ENCODE measurements at regions not wholly inside any gene's neighbourhood (a gene's known extent, or its start where the extent isn't known, plus 50 kb on each side); places are given as distances from the start of the nearest gene placed in this dataset.

- H2AK5ac ChIP-seq (ENCODE audit: low read length, severe bottlenecking), result no peak overlapping the region
- no peak overlapping the region for H3K4ac ChIP-seq (ENCODE audit: low read depth in 1 of 2, low read length in 2 of 2)
- no peaks in the 10 kb centered on the region for H3K79me1 ChIP-seq (replicated peaks; ENCODE audit: low read length, poor library complexity, severe bottlenecking)
- no peak overlapping the region for H2BK120ac ChIP-seq (ENCODE audit: low read depth, low read length)
- DNase-seq, result no peak
- no peak overlapping the region for H3K23ac ChIP-seq (ENCODE audit: low read length in 2 of 2)
- H3K4me2 ChIP-seq (ENCODE audit: low read length, poor library complexity, severe bottlenecking), result no peak overlapping the region
- no peak overlapping the region for H3K9ac ChIP-seq (ENCODE audit: low read length)
- H2BK12ac ChIP-seq (ENCODE audit: low read length in 2 of 2), result no peak overlapping the region
- H4K91ac ChIP-seq (ENCODE audit: low read length), result no peak overlapping the region
- 69% methylated on average over 4 of the region's 4 CpGs for WGBS
- no peak overlapping the region for H3K18ac ChIP-seq (ENCODE audit: low read depth in 1 of 2, low read length in 2 of 2)
- H3K14ac ChIP-seq (ENCODE audit: low read length in 2 of 2), result no peak overlapping the region
- peak overlapping the region; percentile 30 for H4K8ac ChIP-seq (ENCODE audit: low read length)
- H3K4me1 ChIP-seq (ENCODE audit: control insufficient read depth, insufficient read depth, low read depth, low read length), result no peaks in the 10 kb centered on the region
- no peak overlapping the region for H3K4me3 ChIP-seq (ENCODE audit: insufficient read depth in 1 of 2, low read depth in 1 of 2, low read length in 2 of 2)
- H3K27me3 ChIP-seq (ENCODE audit: control insufficient read depth in 1 of 2, insufficient read depth in 1 of 2, low read length in 2 of 2), result no peaks in the 10 kb centered on the region
- no peak overlapping the region for H2BK15ac ChIP-seq (ENCODE audit: low read depth, poor library complexity, severe bottlenecking)
- no peak overlapping the region for H3K27ac ChIP-seq (ENCODE audit: low read length, poor library complexity, severe bottlenecking)
- no peaks in the 10 kb centered on the region for H3K36me3 ChIP-seq (ENCODE audit: control insufficient read depth in 1 of 2, insufficient read depth in 2 of 2, low read depth in 1 of 2, low read length in 2 of 2)
- no peak overlapping the region for H2AFZ ChIP-seq (ENCODE audit: low read depth, low read length)
- no peaks in the 10 kb centered on the region for H3K9me3 ChIP-seq (ENCODE audit: control insufficient read depth, low read length)
- no peak overlapping the region for H2BK5ac ChIP-seq (ENCODE audit: low read depth, low read length, poor library complexity, severe bottlenecking)
Measured at GRCh38 chr5:115402092-115402491, 105.6 kb upstream of the CCDC112 start.

DNA sequence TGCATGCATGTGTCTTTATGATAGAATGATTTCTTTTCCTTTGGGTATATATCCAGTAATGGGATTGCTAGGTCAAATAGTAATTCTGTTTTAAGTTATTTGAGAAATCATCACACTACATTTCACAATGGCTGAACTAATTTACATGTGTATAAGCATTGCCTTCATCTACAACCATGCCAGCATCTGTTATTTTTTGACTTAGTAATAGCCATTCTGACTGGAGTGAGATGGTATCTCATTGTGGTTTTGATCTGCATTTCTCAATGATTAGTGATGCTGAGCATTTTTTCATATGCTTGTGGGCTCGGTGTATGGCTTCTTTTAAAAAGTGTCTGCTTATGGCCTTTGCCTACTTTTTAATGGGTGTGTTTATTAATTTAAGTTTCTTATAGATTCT is 102.3 kb upstream of the CCDC112 start:
- H3K36me3 ChIP-seq (ENCODE audit: control insufficient read depth in 1 of 2, insufficient read depth in 2 of 2, low read depth in 1 of 2, low read length in 2 of 2), result no peaks in the 10 kb centered on the region
- no peaks in the 10 kb centered on the region for H3K4me1 ChIP-seq (ENCODE audit: control insufficient read depth, insufficient read depth, low read depth, low read length)
- no peaks in the 10 kb centered on the region for H3K79me1 ChIP-seq (replicated peaks; ENCODE audit: low read length, poor library complexity, severe bottlenecking)
- H3K27me3 ChIP-seq (ENCODE audit: control insufficient read depth in 1 of 2, insufficient read depth in 1 of 2, low read length in 2 of 2), result no peaks in the 10 kb centered on the region
- H3K23ac ChIP-seq (ENCODE audit: low read length in 2 of 2), result no peak overlapping the region
- no peak overlapping the region for H2BK120ac ChIP-seq (ENCODE audit: low read depth, low read length)
- no peak overlapping the region for H2BK12ac ChIP-seq (ENCODE audit: low read length in 2 of 2)
- 0% methylated on average over 1 of the region's 1 CpG for WGBS
- H3K14ac ChIP-seq (ENCODE audit: low read length in 2 of 2), result no peak overlapping the region
- no peak overlapping the region for H2AK5ac ChIP-seq (ENCODE audit: low read length, severe bottlenecking)
- no peak overlapping the region for H3K27ac ChIP-seq (ENCODE audit: low read length, poor library complexity, severe bottlenecking)
- H3K18ac ChIP-seq (ENCODE audit: low read depth in 1 of 2, low read length in 2 of 2), result no peak overlapping the region
- H3K4ac ChIP-seq (ENCODE audit: low read depth in 1 of 2, low read length in 2 of 2), result no peak overlapping the region
- H2AFZ ChIP-seq (ENCODE audit: low read depth, low read length), result no peak overlapping the region
- no peak overlapping the region for H2BK15ac ChIP-seq (ENCODE audit: low read depth, poor library complexity, severe bottlenecking)
- no peak overlapping the region for H4K8ac ChIP-seq (ENCODE audit: low read length)
- peak; percentile 79 for DNase-seq
- H3K9ac ChIP-seq (ENCODE audit: low read length), result no peak overlapping the region
- no peak overlapping the region for H3K4me2 ChIP-seq (ENCODE audit: low read length, poor library complexity, severe bottlenecking)
- no peak overlapping the region for H3K4me3 ChIP-seq (ENCODE audit: insufficient read depth in 1 of 2, low read depth in 1 of 2, low read length in 2 of 2)
- H2BK5ac ChIP-seq (ENCODE audit: low read depth, low read length, poor library complexity, severe bottlenecking), result no peak overlapping the region
- H3K9me3 ChIP-seq (ENCODE audit: control insufficient read depth, low read length), result no peaks in the 10 kb centered on the region
- no peak overlapping the region for H4K91ac ChIP-seq (ENCODE audit: low read length)

DNA sequence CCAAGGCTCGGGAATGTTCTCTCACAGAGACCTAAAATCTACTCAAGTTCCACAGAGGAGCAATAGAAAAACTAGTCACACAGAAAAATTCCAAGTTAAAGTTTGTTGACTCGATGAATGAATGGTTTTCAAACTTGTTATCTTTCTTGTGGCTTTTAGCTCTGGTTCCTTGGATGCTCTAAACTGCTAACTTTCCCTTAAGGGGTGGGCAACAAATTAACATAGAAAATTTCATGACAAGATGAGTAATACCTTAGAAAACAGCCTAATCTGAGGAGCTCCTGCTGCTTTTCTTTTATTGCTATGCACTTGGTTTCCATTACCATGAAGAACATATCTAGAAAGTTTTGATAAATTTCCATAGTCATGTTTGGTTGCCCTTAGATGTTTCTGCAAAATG is 100.2 kb upstream of the CCDC112 start:
- WGBS, result 75% methylated on average over 1 of the region's 2 CpGs
- H3K27me3 ChIP-seq (ENCODE audit: control insufficient read depth in 1 of 2, insufficient read depth in 1 of 2, low read length in 2 of 2), result no peaks in the 10 kb centered on the region

GRCh38 chr5:115396081-115396480 is 99.6 kb upstream of the CCDC112 start:
- Histone ChIP-seq H2BK12ac (ENCODE audit: low read length in 2 of 2) (no peak overlapping the region), H3K27ac (ENCODE audit: low read length, poor library complexity, severe bottlenecking) (no peak overlapping the region), H3K23ac (ENCODE audit: low read length in 2 of 2) (no peak overlapping the region), H4K8ac (ENCODE audit: low read length) (no peak overlapping the region), H2BK5ac (ENCODE audit: low read depth, low read length, poor library complexity, severe bottlenecking) (no peak overlapping the region), H3K4me3 (ENCODE audit: insufficient read depth in 1 of 2, low read depth in 1 of 2, low read length in 2 of 2) (no peak overlapping the region), H3K4me1 (ENCODE audit: control insufficient read depth, insufficient read depth, low read depth, low read length) (no peaks in the 10 kb centered on the region), H3K9me3 (ENCODE audit: control insufficient read depth, low read length) (no peaks in the 10 kb centered on the region), H2BK15ac (ENCODE audit: low read depth, poor library complexity, severe bottlenecking) (no peak overlapping the region), H2BK120ac (ENCODE audit: low read depth, low read length) (no peak overlapping the region), H3K18ac (ENCODE audit: low read depth in 1 of 2, low read length in 2 of 2) (no peak overlapping the region), H3K79me1 (replicated peaks; ENCODE audit: low read length, poor library complexity, severe bottlenecking) (no peaks in the 10 kb centered on the region), H3K4ac (ENCODE audit: low read depth in 1 of 2, low read length in 2 of 2) (no peak overlapping the region), H3K14ac (ENCODE audit: low read length in 2 of 2) (no peak overlapping the region), H3K27me3 (ENCODE audit: control insufficient read depth in 1 of 2, insufficient read depth in 1 of 2, low read length in 2 of 2) (no peaks in the 10 kb centered on the region), H4K91ac (ENCODE audit: low read length) (no peak overlapping the region), H2AK5ac (ENCODE audit: low read length, severe bottlenecking) (no peak overlapping the region), H2AFZ (ENCODE audit: low read depth, low read length) (no peak overlapping the region), H3K36me3 (ENCODE audit: control insufficient read depth in 1 of 2, insufficient read depth in 2 of 2, low read depth in 1 of 2, low read length in 2 of 2) (no peaks in the 10 kb centered on the region), H3K4me2 (ENCODE audit: low read length, poor library complexity, severe bottlenecking) (no peak overlapping the region), H3K9ac (ENCODE audit: low read length) (no peak overlapping the region)
- DNase-seq, result peak; percentile 15
- 79% methylated on average over 2 of the region's 2 CpGs for WGBS

More for the DNA sequence above, 100.2 kb upstream of the CCDC112 start:
- no peak overlapping the region for H2BK5ac ChIP-seq (ENCODE audit: low read depth, low read length, poor library complexity, severe bottlenecking)
- no peak overlapping the region for H2BK15ac ChIP-seq (ENCODE audit: low read depth, poor library complexity, severe bottlenecking)
- no peak overlapping the region for H3K4me2 ChIP-seq (ENCODE audit: low read length, poor library complexity, severe bottlenecking)
- no peaks in the 10 kb centered on the region for H3K36me3 ChIP-seq (ENCODE audit: control insufficient read depth in 1 of 2, insufficient read depth in 2 of 2, low read depth in 1 of 2, low read length in 2 of 2)
- H3K79me1 ChIP-seq (replicated peaks; ENCODE audit: low read length, poor library complexity, severe bottlenecking), result no peaks in the 10 kb centered on the region
- H4K91ac ChIP-seq (ENCODE audit: low read length), result no peak overlapping the region
- H2BK120ac ChIP-seq (ENCODE audit: low read depth, low read length), result no peak overlapping the region
- H4K8ac ChIP-seq (ENCODE audit: low read length), result no peak overlapping the region
- no peaks in the 10 kb centered on the region for H3K4me1 ChIP-seq (ENCODE audit: control insufficient read depth, insufficient read depth, low read depth, low read length)
- no peak overlapping the region for H3K23ac ChIP-seq (ENCODE audit: low read length in 2 of 2)
- no peak overlapping the region for H3K18ac ChIP-seq (ENCODE audit: low read depth in 1 of 2, low read length in 2 of 2)
- no peak overlapping the region for H2BK12ac ChIP-seq (ENCODE audit: low read length in 2 of 2)
- no peaks in the 10 kb centered on the region for H3K9me3 ChIP-seq (ENCODE audit: control insufficient read depth, low read length)
- no peak overlapping the region for H3K14ac ChIP-seq (ENCODE audit: low read length in 2 of 2)
- no peak overlapping the region for H2AFZ ChIP-seq (ENCODE audit: low read depth, low read length)
- H3K4me3 ChIP-seq (ENCODE audit: insufficient read depth in 1 of 2, low read depth in 1 of 2, low read length in 2 of 2), result no peak overlapping the region
- H2AK5ac ChIP-seq (ENCODE audit: low read length, severe bottlenecking), result no peak overlapping the region
- no peak for DNase-seq
- no peak overlapping the region for H3K9ac ChIP-seq (ENCODE audit: low read length)
- no peak overlapping the region for H3K4ac ChIP-seq (ENCODE audit: low read depth in 1 of 2, low read length in 2 of 2)
- no peak overlapping the region for H3K27ac ChIP-seq (ENCODE audit: low read length, poor library complexity, severe bottlenecking)

Measured in mesenchymal stem cell (in vitro differentiated cells and primary cell).